H1 (cell line): ENCODE measurements at regions not wholly inside any gene's neighbourhood (a gene's known extent, or its start where the extent isn't known, plus 50 kb on each side); places are given as distances from the start of the nearest gene placed in this dataset. TPM values are rescaled to one million over a fixed set of nuclear protein-coding genes. Genes with fewer than 3 reads are reported as not detected.

Source experiments
- ATF2 ChIP-seq: IDR thresholded peaks from 2 replicates; pipeline ENCODE4 v1.6.1; 2012; ENCODE audit warnings: low read length, inconsistent platforms
- EZH2 ChIP-seq: fragments of 200-600 bp; sonication (generic); IDR thresholded peaks from 2 replicates; pipeline ENCODE4 v1.7.1; 2012; ENCODE audit warnings: low read depth, mild to moderate bottlenecking, moderate library complexity, low read length, inconsistent platforms; ENCODE audit not compliant: severe bottlenecking
- GTF2F1 ChIP-seq: IDR thresholded peaks from 2 replicates; pipeline ENCODE4 v1.6.1; 2012; ENCODE audit warnings: low read depth, low read length, improper control_type of control experiment, borderline replicate concordance
- HDAC2 ChIP-seq, 2 experiments: fragments of 300-600 bp in 1 of 2; sonication (generic) in 1 of 2; IDR thresholded peaks; 2 replicates each; pipeline ENCODE4 v1.6.1; 2011 to 2012; ENCODE audit warnings: low read depth in 2 of 2, low read length in 2 of 2, mild to moderate bottlenecking in 2 of 2, moderate library complexity in 2 of 2, borderline replicate concordance in 1 of 2, inconsistent platforms in 1 of 2
- RBBP5 ChIP-seq: IDR thresholded peaks from 2 replicates; pipeline ENCODE4 v1.7.1; 2012; ENCODE audit warnings: low read depth, mild to moderate bottlenecking, inconsistent platforms, low read length, moderate library complexity, borderline replicate concordance
- SRF ChIP-seq: IDR thresholded peaks from 2 replicates; pipeline ENCODE4 v1.6.1; 2011; ENCODE audit warnings: mild to moderate bottlenecking, low read depth, low read length, moderate library complexity
- ZNF274 ChIP-seq: IDR thresholded peaks from 2 replicates; pipeline ENCODE4 v1.7.0; 2012; ENCODE audit warnings: low read length, borderline replicate concordance; ENCODE audit errors: extremely low read depth
- small RNA-seq: library from polyadenylated mRNA; stranded (forward); fragments of <200 nt; extraction: miRNeasy Mini kit (QIAGEN cat#:217004); gene quantifications from one replicate; pipeline ENCODE3, GENCODE V24; 2013; ENCODE audit not compliant: insufficient read depth

GRCh38 chrY:12651095-12651494, 49.9 kb upstream of the USP9Y start (continued):
- no peak for TF ChIP-seq EZH2
- TF ChIP-seq SRF: no peak
- TF ChIP-seq ZNF274: no peak
- TF ChIP-seq HDAC2 (IDR thresholded peaks at IDR 0.05; ENCODE audit: borderline replicate concordance in 1 of 2, low read depth in 2 of 2, low read length in 2 of 2): no peak
- no peak for TF ChIP-seq GTF2F1
- no peak for TF ChIP-seq ATF2
- no peak for TF ChIP-seq RBBP5

Small RNA genes lying in the stretch of these regions (small RNA-seq; reads per million reads assigned to genes)
- gene RN7SL702P: not detected
